Activated naive CD8-positive, alpha-beta T cell treated with anti-CD3 and anti-CD28 coated beads for 36 hours (primary cell): ENCODE measurements at regions not wholly inside any gene's neighbourhood (a gene's known extent, or its start where the extent isn't known, plus 50 kb on each side); places are given as distances from the start of the nearest gene placed in this dataset.

Experiments used
- DNase-seq: peaks from one replicate; pipeline ENCODE4 v3.0.0; 2021
- H3K27ac Mint-ChIP-seq: one replicate; pipeline ENCODE4 v1.8.0; 2022; ENCODE audit warnings: mild to moderate bottlenecking, moderate library complexity, mixed read lengths
- H3K27me3 Mint-ChIP-seq: one replicate; pipeline ENCODE4 v1.8.0; 2022; ENCODE audit warnings: mild to moderate bottlenecking, mixed read lengths
- H3K36me3 Mint-ChIP-seq: one replicate; pipeline ENCODE4 v1.8.0; 2021; ENCODE audit warnings: mild to moderate bottlenecking, mixed read lengths
- H3K4me1 Mint-ChIP-seq: one replicate; pipeline ENCODE4 v1.8.0; 2021; ENCODE audit warnings: mixed read lengths
- H3K4me3 Mint-ChIP-seq: one replicate; pipeline ENCODE4 v1.8.0; 2022; ENCODE audit warnings: mild to moderate bottlenecking, moderate library complexity, mixed read lengths
- H3K9me3 Mint-ChIP-seq: one replicate; pipeline ENCODE4 v1.8.0; 2022; ENCODE audit warnings: mixed read lengths

- Mint-ChIP-seq H3K36me3 (no peaks in the 10 kb centered on the region), H3K4me3 (no peak overlapping the region), H3K9me3 (no peaks in the 10 kb centered on the region), H3K27me3 (peaks cover 3% of the 10 kb centered on the region), H3K4me1 (no peaks in the 10 kb centered on the region), H3K27ac (no peak overlapping the region)
- no peak for DNase-seq
These were observed 52.5 kb upstream of the SEMA6A start for GRCh38 chr5:116626945-116627679.

- Mint-ChIP-seq H3K36me3 (no peaks in the 10 kb centered on the region), H3K4me1 (no peaks in the 10 kb centered on the region), H3K27ac (no peak overlapping the region), H3K27me3 (peaks cover 3% of the 10 kb centered on the region), H3K4me3 (no peak overlapping the region), H3K9me3 (no peaks in the 10 kb centered on the region)
- DNase-seq = no peak
These were observed 51.7 kb upstream of the SEMA6A start for GRCh38 chr5:116626272-116626723.
